ENCODE measurements at regions not wholly inside any gene's neighbourhood (a gene's known extent, or its start where the extent isn't known, plus 50 kb on each side); places are given as distances from the start of the nearest gene placed in this dataset.
A peak's percentile ranks its signal among the peaks of the same experiment; 100 is the strongest.

- TF ChIP-seq ZNF318 (IDR thresholded peaks at IDR 0.05; ENCODE audit: borderline replicate concordance in 1 of 2, low read depth in 1 of 2) = no peak
- TF ChIP-seq ZNF263 (CRISPR knock-in tag; IDR thresholded peaks at IDR 0.05; ENCODE audit: borderline replicate concordance) = peak; percentile 32; the same call in 1 of the 2 replicates
- no peak; the same call in 1 of the 2 replicates for TF ChIP-seq GABPB2 (CRISPR knock-in tag; conservative IDR thresholded peaks at IDR 0.05)
- 0 out of 2 replicates have a peak, but pooled peaks have one; percentile 70 for TF ChIP-seq GATAD2A (IDR thresholded peaks at IDR 0.05)
- TF ChIP-seq EP400 (IDR thresholded peaks at IDR 0.05) = no peak
- peak; percentile 76; the same call in 1 of the 2 replicates for TF ChIP-seq TFAP4 (CRISPR knock-in tag; IDR thresholded peaks at IDR 0.05; ENCODE audit: borderline replicate concordance)
- peak; percentile 94 for TF ChIP-seq SMAD4 (CRISPR knock-in tag; conservative IDR thresholded peaks at IDR 0.05)
- no peak for TF ChIP-seq MCM2 (IDR thresholded peaks at IDR 0.05; ENCODE audit: low read depth)
- no peak for TF ChIP-seq ZBTB34 (CRISPR knock-in tag; IDR thresholded peaks at IDR 0.05)
- TF ChIP-seq HNRNPH1 (optimal IDR thresholded peaks at IDR 0.05; ENCODE audit: low read depth, low read length) = no peak
- TF ChIP-seq CBX2 (IDR thresholded peaks at IDR 0.05; ENCODE audit: insufficient read depth, low read length, poor library complexity, severe bottlenecking) = no peak
- TF ChIP-seq NR1H2 (CRISPR knock-in tag; IDR thresholded peaks at IDR 0.05) = no peak
- 0 out of 2 replicates have a peak, but pooled peaks have one; percentile 27 for TF ChIP-seq HOMEZ (CRISPR knock-in tag; IDR thresholded peaks at IDR 0.05)
- TF ChIP-seq ZNF780A (CRISPR knock-in tag; IDR thresholded peaks at IDR 0.05) = no peak
Observed at GRCh38 chr6:44062771-44063560, 64.3 kb downstream of the MRPL14 start (continued).

All from K562 (cell line).